ENCODE measurements at regions not wholly inside any gene's neighbourhood (a gene's known extent, or its start where the extent isn't known, plus 50 kb on each side); places are given as distances from the start of the nearest gene placed in this dataset.

GRCh38 chr15:26451995-26452394 is 320.9 kb downstream of the GABRB3 start:
- no peak overlapping the region for H3K4me3 ChIP-seq (ENCODE audit: low read depth, low read length)
- DNase-seq (ENCODE audit: low read depth): no peak
- no peak for TF ChIP-seq CTCF (conservative IDR thresholded peaks at IDR 0.05; ENCODE audit: low read depth, low read length)

GRCh38 chr15:26449291-26449690 is 323.6 kb downstream of the GABRB3 start:
- no peak for TF ChIP-seq CTCF (conservative IDR thresholded peaks at IDR 0.05; ENCODE audit: low read depth, low read length)
- no peak overlapping the region for H3K4me3 ChIP-seq (ENCODE audit: low read depth, low read length)
- no peak for DNase-seq (ENCODE audit: low read depth)

- H3K4me3 ChIP-seq (ENCODE audit: low read depth, low read length): no peak overlapping the region
- TF ChIP-seq CTCF (conservative IDR thresholded peaks at IDR 0.05; ENCODE audit: low read depth, low read length): no peak
- no peak for DNase-seq (ENCODE audit: low read depth)
Measured at GRCh38 chr15:26443321-26443720, 329.5 kb downstream of the GABRB3 start.

- TF ChIP-seq CTCF (conservative IDR thresholded peaks at IDR 0.05; ENCODE audit: low read depth, low read length): no peak
- H3K4me3 ChIP-seq (ENCODE audit: low read depth, low read length): no peak overlapping the region
- DNase-seq (ENCODE audit: low read depth): no peak
Measured at GRCh38 chr15:26442680-26443079, 330.2 kb downstream of the GABRB3 start.

GRCh38 chr15:26439681-26440080 is 333.2 kb downstream of the GABRB3 start:
- no peak overlapping the region for H3K4me3 ChIP-seq (ENCODE audit: low read depth, low read length)
- DNase-seq (ENCODE audit: low read depth): no peak
- no peak for TF ChIP-seq CTCF (conservative IDR thresholded peaks at IDR 0.05; ENCODE audit: low read depth, low read length)

GRCh38 chr15:26438718-26439117 is 334.1 kb downstream of the GABRB3 start:
- no peak for TF ChIP-seq CTCF (conservative IDR thresholded peaks at IDR 0.05; ENCODE audit: low read depth, low read length)
- H3K4me3 ChIP-seq (ENCODE audit: low read depth, low read length): no peak overlapping the region

GRCh38 chr15:26438316-26438715 is 334.6 kb downstream of the GABRB3 start:
- TF ChIP-seq CTCF (conservative IDR thresholded peaks at IDR 0.05; ENCODE audit: low read depth, low read length): no peak
- DNase-seq (ENCODE audit: low read depth): no peak
- H3K4me3 ChIP-seq (ENCODE audit: low read depth, low read length): no peak overlapping the region

More at GRCh38 chr15:26438718-26439117, 334.1 kb downstream of the GABRB3 start:
- DNase-seq (ENCODE audit: low read depth): no peak

Measured in epithelial cell of proximal tubule (primary cell).